DMS53 treated with DMSO at 0.1 percent for 48 hours (cell line): ENCODE measurements at regions not wholly inside any gene's neighbourhood (a gene's known extent, or its start where the extent isn't known, plus 50 kb on each side); places are given as distances from the start of the nearest gene placed in this dataset.
"Not testable (repeated sequence)": the region's sequence is repeated elsewhere in the genome, so short reads cannot be mapped to it uniquely, and the experiment has no call there.

ENCODE experiments used
- DNase-seq: peaks from one replicate; lab custom pipeline; 2025; ENCODE audit not compliant: unreplicated experiment; lab: John Stamatoyannopoulos, UW

GRCh38 chr13:73815796-73816195, 318.4 kb downstream of the KLF12 start:
- no peak for DNase-seq

DNA sequence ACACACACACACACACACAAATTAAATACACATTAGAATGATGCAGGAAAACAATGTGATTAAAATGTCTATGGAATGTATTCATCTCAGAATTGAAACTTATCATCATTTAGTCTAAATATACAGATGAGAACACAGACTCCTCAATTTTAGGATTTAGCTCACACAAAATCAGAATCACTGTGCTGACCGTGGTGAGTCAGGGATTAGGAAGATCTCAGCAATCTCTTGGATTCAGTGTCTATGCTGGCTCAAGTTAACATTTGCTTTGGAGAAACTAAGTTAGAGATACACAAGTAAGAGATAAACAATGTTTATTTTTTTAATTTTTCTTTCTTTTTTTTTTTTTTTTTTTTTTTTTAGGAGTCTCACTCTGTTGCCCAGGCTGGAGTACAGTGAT, 323.6 kb downstream of the KLF12 start:
- DNase-seq = no peak

GRCh38 chr13:73809561-73809960, 324.6 kb downstream of the KLF12 start:
- no peak for DNase-seq

- no peak for DNase-seq
These were observed 325.9 kb downstream of the KLF12 start for GRCh38 chr13:73808318-73808717.

DNA sequence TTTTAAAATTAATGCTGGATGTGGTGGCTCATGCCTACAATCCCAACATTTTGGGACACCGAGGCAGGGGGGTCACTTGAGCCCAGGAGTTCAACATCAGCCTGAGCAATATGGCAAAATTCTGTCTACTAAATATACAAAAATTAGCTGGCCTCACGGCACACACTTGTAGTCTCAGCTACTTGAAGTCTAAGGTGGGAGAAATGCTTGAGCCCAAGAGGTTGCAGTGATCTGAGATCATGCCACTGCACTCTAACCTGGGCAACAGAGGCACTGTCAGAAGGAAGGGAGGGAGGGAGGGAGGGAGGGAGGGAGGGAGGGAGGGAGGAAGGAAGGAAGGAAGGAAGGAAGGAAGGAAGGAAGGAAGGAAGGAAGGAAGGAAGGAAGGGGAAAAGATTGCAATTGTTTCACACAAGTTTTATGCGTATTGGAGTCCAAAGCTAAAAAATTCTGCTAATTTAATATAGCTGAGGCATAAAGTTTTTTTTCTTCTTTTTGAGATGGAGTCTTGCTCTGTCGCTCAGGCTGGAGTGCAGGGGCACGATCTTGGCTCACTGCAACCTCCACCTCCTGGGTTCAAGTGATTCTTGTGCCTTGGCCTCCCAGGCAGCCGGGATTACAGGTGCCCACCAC, 328.8 kb downstream of the KLF12 start:
- not testable (repeated sequence) for DNase-seq

GRCh38 chr13:73803997-73804396, 330.2 kb downstream of the KLF12 start:
- DNase-seq = no peak

GRCh38 chr13:73800011-73800410, 334.2 kb downstream of the KLF12 start:
- no peak for DNase-seq

DNA sequence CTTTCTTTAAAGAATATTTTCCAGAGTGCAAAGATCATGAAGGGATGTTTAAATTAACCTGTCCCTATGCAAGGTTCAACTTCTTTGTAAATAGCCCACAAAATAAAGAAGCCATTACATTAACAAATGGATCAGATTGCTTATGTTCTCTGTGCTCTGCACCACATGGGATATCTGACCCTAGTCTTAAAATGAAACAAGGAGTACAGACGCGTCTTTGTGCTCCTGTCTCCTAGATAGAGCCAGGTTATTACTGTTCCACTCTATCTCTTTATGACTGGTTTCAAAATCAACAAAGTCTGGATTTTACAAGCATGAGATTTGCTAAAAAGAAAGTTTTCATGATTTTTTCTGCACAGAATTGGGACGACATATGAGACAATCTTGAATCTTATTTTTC, 339.4 kb downstream of the KLF12 start:
- no peak for DNase-seq

DNA sequence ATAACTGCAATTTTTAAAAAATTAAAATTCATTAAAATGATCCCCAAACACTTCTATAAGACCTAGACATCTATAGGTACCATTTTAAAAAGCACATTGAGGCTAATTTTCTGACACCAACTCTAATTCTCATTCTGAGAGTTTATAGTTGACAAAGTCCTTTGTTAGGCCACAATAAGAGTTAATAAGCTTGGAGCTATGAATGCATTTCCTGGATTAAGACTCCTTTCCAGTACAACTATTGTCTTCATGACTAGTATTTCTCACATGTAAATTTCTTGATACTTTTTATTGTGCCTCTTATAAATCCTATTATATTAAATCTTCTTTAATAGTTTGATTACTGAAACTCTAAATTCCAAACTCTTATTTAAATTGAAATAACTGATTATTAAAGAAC, 340.8 kb downstream of the KLF12 start:
- DNase-seq = no peak

GRCh38 chr13:73792796-73793195, 341.4 kb downstream of the KLF12 start:
- DNase-seq = no peak

DNA sequence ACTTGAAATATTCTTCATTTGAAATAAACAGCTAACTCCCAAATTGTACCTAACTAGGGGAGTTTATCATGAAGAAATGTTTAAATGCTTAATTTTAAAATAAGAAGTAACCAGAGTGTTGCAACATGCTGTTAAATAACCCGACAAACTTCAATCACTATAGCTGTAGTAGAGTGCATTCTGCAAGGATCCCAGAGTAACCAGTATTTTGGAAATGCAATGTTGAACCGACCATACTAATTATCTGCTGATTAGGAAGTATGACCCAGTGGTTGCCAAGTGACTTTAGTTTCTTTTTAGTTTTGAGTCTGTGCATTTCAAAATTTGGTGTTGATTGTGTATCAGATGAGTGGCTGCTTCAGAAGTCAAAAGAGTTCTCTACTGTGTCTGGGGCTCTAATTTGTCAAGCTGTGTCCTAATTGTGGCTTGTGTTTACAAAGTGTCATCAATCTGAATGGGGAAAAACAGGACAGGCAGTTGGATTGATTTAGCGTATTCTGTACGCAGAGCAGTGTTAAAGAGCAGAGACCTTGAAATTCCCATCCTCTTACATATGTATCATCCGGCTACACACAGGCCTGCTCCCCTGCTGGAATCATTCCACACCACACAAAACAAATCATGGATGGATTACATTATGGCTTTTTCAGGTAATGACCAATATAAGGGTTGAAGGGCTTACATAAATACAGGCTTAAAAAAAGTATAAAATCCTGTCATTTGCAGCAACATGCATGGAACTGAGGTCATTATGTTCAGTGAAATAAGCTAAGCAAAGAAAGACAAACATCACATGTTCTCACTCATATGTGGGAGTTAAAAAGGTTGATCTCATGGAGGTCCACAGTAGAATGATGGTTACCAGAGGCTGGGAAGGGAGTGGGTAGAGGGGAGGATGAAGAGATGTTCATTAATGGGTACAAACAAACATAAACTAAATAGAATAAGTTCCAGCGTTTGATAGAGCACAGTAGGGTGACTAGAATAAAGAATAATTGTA, 351.5 kb downstream of the KLF12 start:
- no peak for DNase-seq

DNA sequence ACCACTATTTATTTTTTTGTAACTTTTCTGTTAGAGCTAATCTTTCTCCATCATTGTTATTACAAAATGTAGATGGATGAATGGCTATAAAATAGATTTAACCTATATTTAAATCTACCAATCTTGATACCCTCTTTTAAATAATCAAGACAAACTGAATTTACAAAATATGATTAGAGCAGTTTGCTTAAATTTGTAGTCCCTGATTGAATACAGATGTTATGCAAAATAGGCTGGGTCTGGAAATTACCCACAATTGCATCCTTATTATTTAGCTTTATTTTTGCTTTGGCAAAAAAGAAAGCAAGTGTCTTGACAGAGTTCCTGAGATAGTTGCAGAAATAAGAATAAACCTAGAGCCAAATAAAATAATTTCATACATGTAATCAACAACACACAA, 352.8 kb downstream of the KLF12 start:
- DNase-seq = no peak

DNA sequence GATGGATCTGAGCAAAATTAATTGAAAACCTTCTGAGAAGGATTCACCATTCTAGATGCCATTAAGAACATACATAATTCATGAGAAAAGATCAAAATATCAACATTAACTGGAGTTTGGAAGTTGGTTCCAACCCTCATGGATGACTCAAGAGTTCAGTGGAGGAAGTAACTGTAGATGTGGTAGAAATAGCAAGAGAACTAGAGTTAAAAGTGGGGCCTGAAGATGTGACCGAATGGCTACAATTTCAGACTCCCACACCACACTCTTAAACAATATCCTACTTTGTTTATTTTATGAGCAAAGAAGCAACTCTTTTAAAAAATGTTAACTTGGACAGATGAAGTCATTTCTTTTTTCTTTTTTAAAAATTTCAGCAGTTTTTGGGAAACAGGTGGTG, 354.3 kb downstream of the KLF12 start:
- DNase-seq = no peak

GRCh38 chr13:73778242-73778864, 355.9 kb downstream of the KLF12 start:
- no peak for DNase-seq

- DNase-seq = no peak
These were observed 357.1 kb downstream of the KLF12 start for GRCh38 chr13:73777134-73777533.

DNA sequence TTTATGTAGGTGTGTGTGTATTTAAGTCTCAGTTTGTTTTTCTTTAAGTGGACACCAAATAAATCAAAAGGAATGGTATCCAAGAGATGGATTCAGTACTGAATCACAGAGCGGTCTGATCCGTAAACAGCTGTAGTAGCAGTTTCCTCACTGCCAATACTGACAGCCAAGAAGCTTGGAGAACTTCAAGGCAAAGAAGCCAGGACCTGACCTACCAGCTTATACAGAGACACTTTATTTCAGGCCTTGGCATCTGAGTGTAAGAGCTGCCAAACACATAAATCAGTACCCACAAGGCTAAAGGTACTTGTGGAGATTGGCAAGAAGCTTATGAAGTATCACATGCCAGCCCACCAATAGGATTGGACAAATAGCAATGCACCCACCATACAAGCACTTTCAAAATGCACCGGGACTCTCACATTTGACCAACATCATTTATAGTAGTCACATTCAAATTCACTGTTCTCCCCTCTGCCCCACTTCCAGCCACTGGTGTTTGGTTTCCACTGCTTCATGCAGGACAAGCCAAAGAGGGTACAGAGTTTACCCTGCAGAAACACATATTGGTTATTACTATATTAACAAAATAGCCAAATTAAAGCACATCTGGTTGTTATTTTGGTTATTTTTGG, 357.9 kb downstream of the KLF12 start:
- no peak for DNase-seq

- DNase-seq = no peak
These were observed 361.0 kb downstream of the KLF12 start for GRCh38 chr13:73773168-73773549.

GRCh38 chr13:73772449-73773167, 361.6 kb downstream of the KLF12 start:
- DNase-seq = no peak

GRCh38 chr13:73767747-73768315, 366.4 kb downstream of the KLF12 start:
- no peak for DNase-seq

DNA sequence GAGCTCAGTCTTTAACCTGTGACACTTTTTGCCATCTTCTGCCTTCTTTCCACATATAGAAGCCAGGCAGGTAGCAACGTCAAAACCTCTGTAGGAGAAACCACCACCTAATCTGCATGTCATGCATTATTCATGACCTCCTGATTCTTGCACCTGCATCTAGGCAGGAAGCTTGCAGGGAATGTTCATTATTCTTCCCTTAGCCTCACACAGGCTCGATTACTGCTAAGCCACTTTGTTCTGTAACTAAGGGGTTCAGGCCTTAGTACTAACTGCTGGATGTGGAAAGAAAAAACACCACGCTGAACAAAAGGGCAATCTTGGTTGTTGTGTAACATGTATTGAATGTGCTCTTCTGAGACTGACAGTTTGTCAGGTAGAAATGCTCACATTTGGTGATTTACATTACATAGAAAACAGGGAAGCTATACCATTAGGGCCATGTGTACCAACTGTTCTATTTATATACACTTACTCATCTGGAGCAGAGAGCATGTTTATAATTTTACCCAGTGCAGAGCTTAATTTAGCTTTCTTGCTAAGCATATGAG, 366.9 kb downstream of the KLF12 start:
- DNase-seq = no peak
